GM18499 (cell line): ENCODE measurements at regions not wholly inside any gene's neighbourhood (a gene's known extent, or its start where the extent isn't known, plus 50 kb on each side); places are given as distances from the start of the nearest gene placed in this dataset.

Experiments used
- ATAC-seq: cut with Tn5 transposase; IDR thresholded peaks from one replicate; pipeline ENCODE4 v1.9.1; 2021; ENCODE audit warnings: moderate number of reproducible peaks; ENCODE audit not compliant: insufficient read depth, unreplicated experiment

- no peak for ATAC-seq
These were observed 437.4 kb downstream of the ARHGEF28 start for GRCh38 chr5:74063346-74063745.

DNA sequence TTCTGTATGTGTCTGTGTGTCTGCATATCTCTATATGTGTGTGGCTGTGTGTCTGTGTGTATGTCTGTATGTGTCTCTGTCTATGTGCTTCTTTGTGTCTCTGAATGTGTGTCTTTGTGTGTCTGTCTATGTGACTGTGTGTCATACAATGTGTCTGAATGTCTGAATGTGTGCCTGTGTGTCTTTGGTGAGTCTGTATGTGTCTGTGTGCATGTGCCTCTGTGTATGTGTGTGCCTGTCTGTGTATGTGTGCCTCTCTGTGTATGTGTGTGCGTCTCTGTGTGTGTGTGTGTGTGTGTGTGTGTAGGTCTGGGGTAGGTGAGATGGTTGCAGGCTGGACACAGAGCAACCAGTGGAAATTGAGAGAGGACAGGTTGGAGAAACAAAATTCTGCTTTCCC is 435.3 kb downstream of the ARHGEF28 start:
- no peak for ATAC-seq

GRCh38 chr5:74059706-74060105 is 433.7 kb downstream of the ARHGEF28 start:
- no peak for ATAC-seq

GRCh38 chr5:74056789-74057164 is 430.8 kb downstream of the ARHGEF28 start:
- no peak for ATAC-seq

- no peak for ATAC-seq
These were observed 430.3 kb downstream of the ARHGEF28 start for GRCh38 chr5:74056107-74056788.

DNA sequence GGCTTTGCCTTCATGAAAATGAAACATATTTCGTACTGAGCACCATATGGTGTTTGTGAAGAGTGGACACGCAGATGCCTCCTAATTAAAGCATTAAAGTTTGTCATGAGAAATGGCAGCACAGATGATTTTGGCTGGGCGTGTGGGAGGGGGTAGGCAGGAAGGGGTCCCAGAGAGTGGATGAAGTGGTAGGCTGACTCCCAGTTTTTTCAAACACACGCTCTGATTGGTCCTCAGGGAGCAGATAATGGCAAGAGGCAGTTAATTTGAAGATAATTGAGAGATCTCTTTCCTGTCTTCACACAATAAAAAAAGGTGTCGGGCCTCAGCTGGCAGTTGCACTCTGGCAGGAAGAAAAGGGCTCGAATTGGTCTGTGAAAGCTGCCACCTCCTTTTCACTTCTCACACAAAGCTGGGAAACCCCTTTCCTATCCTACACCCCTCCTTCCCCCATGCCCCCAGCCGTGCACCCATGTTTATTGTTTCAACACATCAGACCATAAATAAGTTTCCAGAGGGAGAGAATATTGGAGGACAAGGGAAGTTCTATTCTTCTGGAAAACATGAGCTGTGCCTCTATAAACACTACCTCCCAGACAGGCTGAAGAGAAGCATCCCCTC is 429.6 kb downstream of the ARHGEF28 start:
- no peak for ATAC-seq

DNA sequence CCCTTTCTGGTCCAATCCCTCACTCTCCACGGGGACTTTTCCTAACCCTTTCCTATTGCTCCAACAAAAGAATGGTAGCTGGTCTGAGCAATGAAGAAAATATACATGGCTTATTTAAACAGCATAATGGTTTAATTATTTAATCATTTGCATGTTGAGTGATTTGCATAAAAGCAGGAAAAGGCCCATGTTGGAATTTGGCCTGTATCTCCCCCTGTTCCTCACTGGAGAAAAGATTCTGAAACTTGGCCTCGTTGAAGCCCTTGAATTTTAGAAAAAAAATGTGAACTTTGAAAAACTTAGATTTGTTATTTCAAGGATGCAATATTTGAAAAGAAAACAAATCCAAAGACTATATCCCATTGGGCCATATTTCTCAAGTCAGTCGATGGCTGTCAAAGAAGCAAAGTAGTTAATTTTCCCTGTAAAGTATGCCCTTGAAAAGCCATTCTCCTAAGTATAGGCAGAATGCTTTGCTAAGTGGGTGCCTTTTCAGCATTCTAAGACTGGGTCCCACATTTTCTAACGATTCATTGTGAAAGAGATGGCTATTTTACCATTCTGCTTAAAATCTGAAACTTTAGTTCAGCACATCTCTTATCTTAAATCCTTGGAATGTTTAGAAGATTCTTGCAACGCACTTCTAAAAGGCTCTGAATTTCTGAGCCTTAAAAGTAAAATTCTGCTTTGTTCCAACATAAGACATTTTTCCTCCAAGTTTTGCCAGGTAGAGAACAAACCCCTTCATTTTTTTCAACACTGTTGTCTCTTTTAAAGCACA is 428.8 kb downstream of the ARHGEF28 start:
- no peak for ATAC-seq

GRCh38 chr5:74054139-74054538 is 428.1 kb downstream of the ARHGEF28 start:
- no peak for ATAC-seq

DNA sequence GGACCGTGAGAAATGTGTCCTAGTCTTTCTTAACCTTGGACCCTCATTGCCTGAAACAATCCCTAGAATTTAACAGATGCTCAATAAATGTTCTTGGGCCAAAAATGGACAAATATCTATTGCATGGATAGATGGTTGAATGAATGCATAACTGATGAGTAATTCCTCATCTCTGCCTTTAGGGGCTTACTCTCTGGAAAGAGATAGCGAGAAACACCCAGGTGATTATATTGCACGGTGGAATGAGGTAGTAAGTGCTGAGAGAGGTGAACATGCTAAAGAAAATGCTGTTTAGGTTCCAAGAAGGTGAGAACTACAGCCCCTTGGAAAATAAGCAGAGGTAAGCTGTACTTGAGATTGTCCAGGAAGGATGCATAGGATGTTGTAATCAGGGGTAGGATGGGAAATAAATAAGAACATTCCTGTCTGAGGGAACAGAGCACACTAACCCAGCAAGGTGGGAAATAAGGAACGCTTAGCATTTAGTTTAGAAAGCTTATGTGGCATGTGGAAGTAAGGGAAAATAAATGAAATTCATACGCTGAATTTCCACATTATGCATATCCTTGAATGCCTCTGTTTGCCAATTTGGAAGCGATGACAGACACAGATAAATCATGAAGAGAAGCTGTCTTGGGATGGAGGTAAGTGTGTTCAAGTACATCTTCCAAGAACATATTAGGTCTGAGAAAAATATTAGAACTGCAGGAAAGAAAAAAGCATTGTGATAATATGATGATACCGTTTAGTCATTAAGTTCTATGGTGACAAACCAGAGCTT is 426.6 kb downstream of the ARHGEF28 start:
- ATAC-seq: no peak

DNA sequence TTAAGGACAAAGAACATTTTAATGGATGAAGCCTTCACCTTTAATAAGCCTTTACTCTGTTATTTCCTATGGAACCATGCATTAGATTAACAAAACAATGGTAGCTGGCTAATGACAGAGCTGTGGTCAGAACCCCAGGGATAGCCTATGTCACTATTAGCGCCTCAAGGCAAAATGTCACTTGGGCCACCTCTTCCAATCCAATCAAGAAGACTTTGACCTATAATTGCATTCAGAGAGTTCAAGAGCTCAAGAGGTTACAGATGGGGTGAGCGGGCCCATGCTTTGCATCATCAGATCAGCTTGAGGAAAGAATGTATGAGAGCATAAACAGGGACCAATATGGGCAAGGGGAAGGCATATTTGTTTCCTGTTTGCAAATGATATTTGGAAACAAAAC is 425.1 kb downstream of the ARHGEF28 start:
- no peak for ATAC-seq

GRCh38 chr5:74044936-74045335 is 418.9 kb downstream of the ARHGEF28 start:
- no peak for ATAC-seq

GRCh38 chr5:74042959-74043358 is 417.0 kb downstream of the ARHGEF28 start:
- ATAC-seq: no peak

- no peak for ATAC-seq
These were observed 416.6 kb downstream of the ARHGEF28 start for GRCh38 chr5:74042559-74042958.

GRCh38 chr5:74041913-74042312 is 415.9 kb downstream of the ARHGEF28 start:
- no peak for ATAC-seq

- ATAC-seq: no peak
These were observed 415.0 kb downstream of the ARHGEF28 start for GRCh38 chr5:74040811-74041491.

DNA sequence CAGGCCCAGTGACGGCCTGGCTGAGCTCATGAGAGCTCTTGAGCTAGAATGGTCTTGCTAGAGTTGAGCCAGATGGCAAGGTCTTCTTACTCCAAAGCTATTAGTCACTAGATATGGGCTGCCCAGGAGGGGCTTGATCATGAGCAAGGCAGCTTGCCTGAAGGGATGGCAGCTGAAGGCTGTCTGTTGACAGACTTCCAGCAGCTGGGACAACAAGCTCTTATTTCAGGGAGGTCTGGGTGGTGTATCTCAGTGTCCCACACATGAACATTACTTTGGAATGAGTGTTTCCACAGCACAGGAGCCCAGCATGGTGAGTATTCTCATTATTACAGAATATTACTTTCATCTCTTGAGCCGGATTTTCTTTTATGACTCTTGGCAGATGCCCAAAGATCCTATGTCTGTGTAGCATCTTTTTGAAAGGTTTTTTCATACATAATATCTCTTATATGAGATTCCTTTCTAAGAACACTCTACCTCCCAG is 414.1 kb downstream of the ARHGEF28 start:
- ATAC-seq: no peak

DNA sequence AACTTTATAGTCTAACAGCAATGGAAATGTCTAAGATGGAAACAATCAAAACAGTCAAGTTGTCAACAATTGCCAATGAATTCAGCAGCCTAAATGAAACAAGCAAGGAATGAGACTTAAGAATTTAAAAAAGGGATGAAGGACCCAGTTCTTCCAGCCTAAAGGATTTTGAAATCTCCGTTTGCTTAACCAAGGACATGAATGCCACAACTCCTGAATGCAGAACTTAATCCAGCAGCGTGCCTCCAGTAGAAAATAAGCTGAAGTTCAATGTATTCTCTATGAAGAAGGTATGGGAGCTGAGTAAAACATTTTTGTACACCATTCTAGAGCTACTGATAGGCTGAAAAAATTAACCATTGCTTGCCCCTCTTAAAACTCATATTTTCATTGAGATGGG is 411.3 kb downstream of the ARHGEF28 start:
- no peak for ATAC-seq

- no peak for ATAC-seq
These were observed 409.5 kb downstream of the ARHGEF28 start for GRCh38 chr5:74035521-74035937.

- ATAC-seq: no peak
These were observed 408.7 kb downstream of the ARHGEF28 start for GRCh38 chr5:74034733-74035132.

- no peak for ATAC-seq
These were observed 406.6 kb downstream of the ARHGEF28 start for GRCh38 chr5:74032617-74033016.
